Natural killer cell (primary cell): ENCODE measurements at regions not wholly inside any gene's neighbourhood (a gene's known extent, or its start where the extent isn't known, plus 50 kb on each side); places are given as distances from the start of the nearest gene placed in this dataset.

Experiments
- ATAC-seq, 3 donors: fragments of 150-1000 bp in 2 of 3; fragments of 200-7000 bp in 1 of 3; cut with Tn5 transposase; 1 replicate in 1 of 3; 2 replicates in 2 of 3; pipeline ENCODE4 v1.10.0; 2021; ENCODE audit warnings: mild to moderate bottlenecking in 2 of 3, moderate library complexity in 2 of 3
- DNase-seq, 2 donors: peaks; one replicate each; pipeline versions ENCODE4 v3.0.0 to v3.0.0-alpha.2; 2013 to 2021; ENCODE audit warnings: mixed read lengths in 1 of 2
- H3K27ac ChIP-seq: one replicate; pipeline ENCODE4 v1.5.1; 2013; ENCODE audit warnings: mild to moderate bottlenecking, low read length
- H3K27me3 ChIP-seq: one replicate; pipeline ENCODE4 v1.6.1; 2013; ENCODE audit warnings: low read length; ENCODE audit not compliant: control insufficient read depth, insufficient read depth
- H3K36me3 ChIP-seq: one replicate; pipeline ENCODE4 v1.6.1; 2013; ENCODE audit warnings: low read length; ENCODE audit not compliant: control insufficient read depth, insufficient read depth
- H3K4me1 ChIP-seq: one replicate; pipeline ENCODE4 v1.6.1; 2013; ENCODE audit warnings: low read length; ENCODE audit not compliant: control insufficient read depth, insufficient read depth
- H3K4me3 ChIP-seq: one replicate; pipeline ENCODE4 v1.5.1; 2013; ENCODE audit warnings: low read length
- H3K9me3 ChIP-seq: one replicate; pipeline ENCODE4 v1.6.1; 2013; ENCODE audit warnings: low read length; ENCODE audit not compliant: control insufficient read depth, insufficient read depth
- H3K27ac Mint-ChIP-seq, 2 donors: one replicate each; pipeline ENCODE4 v1.8.0; 2022; ENCODE audit warnings: mild to moderate bottlenecking in 2 of 2, mixed read lengths in 2 of 2, moderate library complexity in 1 of 2
- H3K27me3 Mint-ChIP-seq, 2 donors: one replicate each; pipeline ENCODE4 v1.8.0; 2022; ENCODE audit warnings: low read depth in 2 of 2, mixed read lengths in 2 of 2
- H3K36me3 Mint-ChIP-seq: one replicate; pipeline ENCODE4 v1.8.0; 2022; ENCODE audit warnings: mixed read lengths
- H3K4me1 Mint-ChIP-seq, 2 donors: one replicate each; pipeline ENCODE4 v1.8.0; 2022; ENCODE audit warnings: mixed read lengths in 2 of 2
- H3K4me3 Mint-ChIP-seq: one replicate; pipeline ENCODE4 v1.8.0; 2022; ENCODE audit warnings: mild to moderate bottlenecking, moderate library complexity, mixed read lengths
- H3K9me3 Mint-ChIP-seq, 2 donors: one replicate each; pipeline ENCODE4 v1.8.0; 2022; ENCODE audit warnings: mixed read lengths in 2 of 2
- CTCF ChIP-seq: fragments of 200-600 bp; IDR thresholded peaks from one replicate; pipeline ENCODE4 v1.8.0; 2022; ENCODE audit warnings: antibody characterized with exemption
- WGBS: methylation state at CpG from one replicate; pipeline ENCODE4 v1.1.7; 2013; ENCODE audit warnings: missing lambda C conversion rate; ENCODE audit not compliant: insufficient coverage; 5-methylcytosine and 5-hydroxymethylcytosine counted together
- intact Hi-C: fragments of 100-400 bp; cut with micrococcal nuclease; formaldehyde crosslinking; loops from one replicate; pipeline ENCODE4 v1.14.2; 2022

- Mint-ChIP-seq H3K27me3 (peaks cover 5 to 17% of the 10 kb centered on the region in 2 donors), H3K4me3 (no peak overlapping the region), H3K27ac (no peak overlapping the region), H3K9me3 (no peaks in the 10 kb centered on the region), H3K4me1 (peaks cover under 1 to 1% of the 10 kb centered on the region in 2 donors), H3K36me3 (no peaks in the 10 kb centered on the region)
- no peak overlapping the region for H3K27ac ChIP-seq
- H3K4me1 ChIP-seq = no peaks in the 10 kb centered on the region
- no peak for ATAC-seq
- no peak for TF ChIP-seq CTCF
- H3K9me3 ChIP-seq = no peaks in the 10 kb centered on the region
- H3K36me3 ChIP-seq = no peaks in the 10 kb centered on the region
- no peak for DNase-seq
- WGBS = 34% methylated on average over 5 of the region's 5 CpGs
- intact Hi-C loops = no loop called here
- no peaks in the 10 kb centered on the region for H3K27me3 ChIP-seq
- no peak overlapping the region for H3K4me3 ChIP-seq
Observed at GRCh38 chr6:44598679-44599078, 211.2 kb downstream of the CDC5L start.

GRCh38 chr6:44599672-44600071, 212.2 kb downstream of the CDC5L start:
- intact Hi-C loops = no loop called here
- H3K4me1 ChIP-seq = no peaks in the 10 kb centered on the region
- Mint-ChIP-seq H3K4me3 (no peak overlapping the region), H3K9me3 (no peaks in the 10 kb centered on the region), H3K4me1 (no peaks in the 10 kb centered on the region), H3K27me3 (peaks cover 3 to 15% of the 10 kb centered on the region in 2 donors), H3K27ac (no peak overlapping the region), H3K36me3 (no peaks in the 10 kb centered on the region)
- no peak for TF ChIP-seq CTCF
- DNase-seq = no peak
- no peak overlapping the region for H3K4me3 ChIP-seq
- no peaks in the 10 kb centered on the region for H3K9me3 ChIP-seq
- 84% methylated on average over 3 of the region's 3 CpGs for WGBS
- no peak for ATAC-seq
- no peaks in the 10 kb centered on the region for H3K36me3 ChIP-seq
- no peaks in the 10 kb centered on the region for H3K27me3 ChIP-seq
- no peak overlapping the region for H3K27ac ChIP-seq

GRCh38 chr6:44603044-44603686, 215.7 kb downstream of the CDC5L start:
- intact Hi-C loops = no loop called here
- ATAC-seq = no peak
- no peak overlapping the region for H3K27ac Mint-ChIP-seq
- Histone ChIP-seq H3K36me3 (no peaks in the 10 kb centered on the region), H3K4me3 (no peak overlapping the region), H3K4me1 (no peaks in the 10 kb centered on the region), H3K27ac (no peak overlapping the region), H3K9me3 (no peaks in the 10 kb centered on the region), H3K27me3 (no peaks in the 10 kb centered on the region)
- TF ChIP-seq CTCF = no peak
- WGBS = 73% methylated on average over 9 of the region's 9 CpGs
- no peak for DNase-seq
- no peaks in the 10 kb centered on the region for H3K36me3 Mint-ChIP-seq
- H3K27me3 Mint-ChIP-seq = peaks cover 3 to 6% of the 10 kb centered on the region in 2 donors
- no peaks in the 10 kb centered on the region for H3K4me1 Mint-ChIP-seq
- H3K9me3 Mint-ChIP-seq = no peaks in the 10 kb centered on the region
- no peak overlapping the region for H3K4me3 Mint-ChIP-seq

GRCh38 chr6:44606504-44606903, 219.0 kb downstream of the CDC5L start:
- Histone ChIP-seq H3K27me3 (no peaks in the 10 kb centered on the region), H3K27ac (no peak overlapping the region), H3K4me1 (no peaks in the 10 kb centered on the region), H3K4me3 (no peak overlapping the region), H3K36me3 (no peaks in the 10 kb centered on the region), H3K9me3 (no peaks in the 10 kb centered on the region)
- 98% methylated on average over 8 of the region's 8 CpGs for WGBS
- no peaks in the 10 kb centered on the region for H3K4me1 Mint-ChIP-seq
- H3K27ac Mint-ChIP-seq = no peak overlapping the region
- intact Hi-C loops = no loop called here
- no peaks in the 10 kb centered on the region for H3K36me3 Mint-ChIP-seq
- ATAC-seq = no peak
- TF ChIP-seq CTCF = no peak
- no peak overlapping the region for H3K4me3 Mint-ChIP-seq
- no peak for DNase-seq
- H3K9me3 Mint-ChIP-seq = no peaks in the 10 kb centered on the region
- peaks cover 0 to 3% of the 10 kb centered on the region in 2 donors for H3K27me3 Mint-ChIP-seq
